Tibial nerve (tissue), 4 donors: ENCODE measurements at regions not wholly inside any gene's neighbourhood (a gene's known extent, or its start where the extent isn't known, plus 50 kb on each side); places are given as distances from the start of the nearest gene placed in this dataset.

Experiments
- EP300 ChIP-seq, 2 donors: sonication (generic); formaldehyde crosslinking; IDR thresholded peaks; one replicate each; pipeline ENCODE4 v1.6.1; 2017; ENCODE audit warnings: antibody characterized with exemption in 2 of 2, mild to moderate bottlenecking in 1 of 2
- POLR2A ChIP-seq, 2 donors: fragments of 450-650 bp; IDR thresholded peaks; one replicate each; pipeline ENCODE4 v1.6.1; 2017; ENCODE audit warnings: antibody characterized with exemption in 2 of 2, mild to moderate bottlenecking in 2 of 2, moderate library complexity in 2 of 2
- TF ChIP-seq, protein P1 (sequence below), 5 experiments: fragments of 200-600 bp in 3 of 5; fragments of 450-650 bp in 2 of 5; sonication (generic) in 3 of 5; IDR thresholded peaks; one replicate each; pipeline ENCODE4 v1.5.1; 2016 to 2019; ENCODE audit warnings: antibody characterized with exemption in 5 of 5, mild to moderate bottlenecking in 3 of 5, moderate library complexity in 2 of 5

DNA sequence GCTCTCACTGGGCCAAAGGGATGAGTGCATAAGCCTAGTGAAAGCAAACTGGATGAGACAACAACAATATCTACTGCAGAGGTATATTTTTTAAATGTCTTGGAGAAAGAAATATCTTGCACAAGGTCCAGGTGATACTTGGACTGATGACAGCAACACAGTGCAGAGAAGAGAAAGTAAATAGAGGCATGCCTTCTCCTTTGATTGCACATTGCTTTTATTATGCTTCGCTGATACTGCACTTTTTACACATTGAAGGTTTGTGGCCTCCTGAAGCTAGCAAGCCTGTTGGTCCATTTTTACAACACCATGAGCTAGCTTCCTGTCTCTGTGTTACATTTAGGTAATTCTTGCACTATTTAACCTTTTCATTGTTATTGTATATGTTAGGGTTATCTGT, 189.0 kb upstream of the NDST3 start:
- TF ChIP-seq, protein P1, sequence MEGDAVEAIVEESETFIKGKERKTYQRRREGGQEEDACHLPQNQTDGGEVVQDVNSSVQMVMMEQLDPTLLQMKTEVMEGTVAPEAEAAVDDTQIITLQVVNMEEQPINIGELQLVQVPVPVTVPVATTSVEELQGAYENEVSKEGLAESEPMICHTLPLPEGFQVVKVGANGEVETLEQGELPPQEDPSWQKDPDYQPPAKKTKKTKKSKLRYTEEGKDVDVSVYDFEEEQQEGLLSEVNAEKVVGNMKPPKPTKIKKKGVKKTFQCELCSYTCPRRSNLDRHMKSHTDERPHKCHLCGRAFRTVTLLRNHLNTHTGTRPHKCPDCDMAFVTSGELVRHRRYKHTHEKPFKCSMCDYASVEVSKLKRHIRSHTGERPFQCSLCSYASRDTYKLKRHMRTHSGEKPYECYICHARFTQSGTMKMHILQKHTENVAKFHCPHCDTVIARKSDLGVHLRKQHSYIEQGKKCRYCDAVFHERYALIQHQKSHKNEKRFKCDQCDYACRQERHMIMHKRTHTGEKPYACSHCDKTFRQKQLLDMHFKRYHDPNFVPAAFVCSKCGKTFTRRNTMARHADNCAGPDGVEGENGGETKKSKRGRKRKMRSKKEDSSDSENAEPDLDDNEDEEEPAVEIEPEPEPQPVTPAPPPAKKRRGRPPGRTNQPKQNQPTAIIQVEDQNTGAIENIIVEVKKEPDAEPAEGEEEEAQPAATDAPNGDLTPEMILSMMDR (IDR thresholded peaks at IDR 0.05) = no peak
- TF ChIP-seq POLR2A (IDR thresholded peaks at IDR 0.05) = no peak
- TF ChIP-seq EP300 (IDR thresholded peaks at IDR 0.05) = no peak
